Tibial nerve (tissue), 4 donors: ENCODE measurements at regions not wholly inside any gene's neighbourhood (a gene's known extent, or its start where the extent isn't known, plus 50 kb on each side); places are given as distances from the start of the nearest gene placed in this dataset.

ENCODE experiments used
- DNase-seq, 2 donors: peaks; one replicate each; pipeline ENCODE4 v3.0.0-alpha.2; 2019; ENCODE audit warnings: low spot score in 2 of 2
- H3K27ac ChIP-seq, 4 donors: fragments of 200-600 bp; sonication (generic) in 3 of 4; one replicate each; pipeline ENCODE4 v1.5.1; 2017 to 2019; ENCODE audit warnings: mild to moderate bottlenecking in 1 of 4
- H3K27me3 ChIP-seq, 2 donors: fragments of 200-600 bp; sonication (generic) in 1 of 2; one replicate each; pipeline versions ENCODE4 v1.5.1 to v1.6.0; 2017 to 2019
- H3K36me3 ChIP-seq, 3 donors: fragments of 200-600 bp; sonication (generic); one replicate each; pipeline ENCODE4 v1.5.1; 2018 to 2019
- H3K4me1 ChIP-seq, 4 donors: fragments of 200-600 bp; sonication (generic) in 3 of 4; one replicate each; pipeline ENCODE4 v1.5.1; 2017 to 2019
- H3K4me3 ChIP-seq, 4 donors: fragments of 200-600 bp; sonication (generic) in 3 of 4; one replicate each; pipeline ENCODE4 v1.5.1; 2017 to 2019; ENCODE audit warnings: mild to moderate bottlenecking in 1 of 4, moderate library complexity in 1 of 4
- H3K9me3 ChIP-seq, 4 donors: fragments of 200-600 bp; sonication (generic) in 3 of 4; one replicate each; pipeline ENCODE4 v1.5.1; 2017 to 2019
- EP300 ChIP-seq, 2 donors: sonication (generic); formaldehyde crosslinking; IDR thresholded peaks; one replicate each; pipeline ENCODE4 v1.6.1; 2017; ENCODE audit warnings: antibody characterized with exemption in 2 of 2, mild to moderate bottlenecking in 1 of 2
- POLR2A ChIP-seq, 2 donors: fragments of 450-650 bp; IDR thresholded peaks; one replicate each; pipeline ENCODE4 v1.6.1; 2017; ENCODE audit warnings: antibody characterized with exemption in 2 of 2, mild to moderate bottlenecking in 2 of 2, moderate library complexity in 2 of 2
- WGBS, 2 donors: methylation state at CpG; one replicate each; pipeline ENCODE4 v1.1.5; 2018; 5-methylcytosine and 5-hydroxymethylcytosine counted together
- TF ChIP-seq, protein P1 (sequence below), 5 experiments: fragments of 200-600 bp in 3 of 5; fragments of 450-650 bp in 2 of 5; sonication (generic) in 3 of 5; IDR thresholded peaks; one replicate each; pipeline ENCODE4 v1.5.1; 2016 to 2019; ENCODE audit warnings: antibody characterized with exemption in 5 of 5, mild to moderate bottlenecking in 3 of 5, moderate library complexity in 2 of 5

DNA sequence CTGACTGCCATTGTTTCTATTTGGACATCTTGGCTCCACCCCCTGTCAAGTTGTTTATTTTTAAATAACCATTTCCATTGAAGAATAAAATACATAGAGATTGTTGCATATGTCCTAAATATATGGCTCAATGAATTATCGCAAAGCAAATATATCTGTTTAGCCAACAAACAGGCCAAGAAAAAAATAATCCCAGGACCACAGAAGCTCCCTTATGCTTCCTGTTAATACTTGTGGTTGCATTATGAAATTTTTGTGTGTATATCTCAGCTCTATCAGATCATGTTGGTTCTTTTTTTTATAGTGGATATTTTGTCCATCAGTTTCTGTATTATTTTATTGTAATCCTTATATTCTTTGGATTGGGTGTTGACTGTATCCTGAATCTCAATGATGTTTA, 53.4 kb upstream of the CYP2C8 start:
- Histone ChIP-seq H3K27me3 (no peaks in the 10 kb centered on the region), H3K36me3 (no peaks in the 10 kb centered on the region), H3K4me3 (no peak overlapping the region), H3K27ac (no peak overlapping the region), H3K9me3 (peaks cover 0 to 33% (median 5%) of the 10 kb centered on the region in 4 donors), H3K4me1 (no peaks in the 10 kb centered on the region)
- 91 to 92% methylated on average over 1 of the region's 1 CpG for WGBS, 2 donors
- TF ChIP-seq, protein P1, sequence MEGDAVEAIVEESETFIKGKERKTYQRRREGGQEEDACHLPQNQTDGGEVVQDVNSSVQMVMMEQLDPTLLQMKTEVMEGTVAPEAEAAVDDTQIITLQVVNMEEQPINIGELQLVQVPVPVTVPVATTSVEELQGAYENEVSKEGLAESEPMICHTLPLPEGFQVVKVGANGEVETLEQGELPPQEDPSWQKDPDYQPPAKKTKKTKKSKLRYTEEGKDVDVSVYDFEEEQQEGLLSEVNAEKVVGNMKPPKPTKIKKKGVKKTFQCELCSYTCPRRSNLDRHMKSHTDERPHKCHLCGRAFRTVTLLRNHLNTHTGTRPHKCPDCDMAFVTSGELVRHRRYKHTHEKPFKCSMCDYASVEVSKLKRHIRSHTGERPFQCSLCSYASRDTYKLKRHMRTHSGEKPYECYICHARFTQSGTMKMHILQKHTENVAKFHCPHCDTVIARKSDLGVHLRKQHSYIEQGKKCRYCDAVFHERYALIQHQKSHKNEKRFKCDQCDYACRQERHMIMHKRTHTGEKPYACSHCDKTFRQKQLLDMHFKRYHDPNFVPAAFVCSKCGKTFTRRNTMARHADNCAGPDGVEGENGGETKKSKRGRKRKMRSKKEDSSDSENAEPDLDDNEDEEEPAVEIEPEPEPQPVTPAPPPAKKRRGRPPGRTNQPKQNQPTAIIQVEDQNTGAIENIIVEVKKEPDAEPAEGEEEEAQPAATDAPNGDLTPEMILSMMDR (IDR thresholded peaks at IDR 0.05), result no peak
- TF ChIP-seq POLR2A (IDR thresholded peaks at IDR 0.05) (no peak), EP300 (IDR thresholded peaks at IDR 0.05) (no peak)
- DNase-seq, result no peak

DNA sequence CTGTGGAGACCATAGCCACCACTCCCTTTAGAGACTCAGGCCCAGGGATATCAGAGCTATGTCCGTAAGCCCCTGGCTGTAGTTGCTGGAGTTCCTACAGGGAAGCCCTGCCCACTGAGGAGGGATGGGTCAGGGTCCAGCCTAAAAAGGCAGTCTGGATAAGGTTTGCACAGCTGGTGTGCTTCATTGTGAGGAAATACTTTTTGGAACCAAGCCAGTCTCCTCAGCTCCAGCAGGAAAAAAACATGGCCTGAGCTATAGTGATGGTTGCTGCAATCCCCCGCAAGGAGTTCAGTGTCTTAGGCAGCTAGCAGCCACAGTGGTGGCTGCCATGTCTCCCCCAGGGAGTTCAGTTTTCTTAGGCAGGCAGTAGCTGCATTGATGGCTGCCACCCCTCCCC, 52.6 kb upstream of the CYP2C8 start:
- H3K9me3 ChIP-seq, result peaks cover 0 to 35% (median 5%) of the 10 kb centered on the region in 4 donors
- no peaks in the 10 kb centered on the region for H3K27me3 ChIP-seq
- H3K36me3 ChIP-seq, result no peaks in the 10 kb centered on the region
- no peak overlapping the region for H3K4me3 ChIP-seq
- H3K27ac ChIP-seq, result no peak overlapping the region
- no peak for DNase-seq
- 45 to 58% methylated on average over 2 of the region's 2 CpGs for WGBS, 2 donors
- TF ChIP-seq EP300 (IDR thresholded peaks at IDR 0.05), result no peak
- TF ChIP-seq, protein P1 (IDR thresholded peaks at IDR 0.05), result no peak
- no peaks in the 10 kb centered on the region for H3K4me1 ChIP-seq
